Stomach (tissue), 4 donors: ENCODE measurements at regions not wholly inside any gene's neighbourhood (a gene's known extent, or its start where the extent isn't known, plus 50 kb on each side); places are given as distances from the start of the nearest gene placed in this dataset.

Experiments used
- CTCF ChIP-seq, 7 experiments: fragments of 450-650 bp in 4 of 7; fragments of 200-600 bp in 3 of 7; sonication (generic) in 3 of 7; IDR thresholded peaks; one replicate each; pipeline ENCODE4 v1.5.1; 2016 to 2019; ENCODE audit warnings: antibody characterized with exemption in 7 of 7, control low read depth in 2 of 7, mild to moderate bottlenecking in 1 of 7
- POLR2A ChIP-seq, 4 donors: fragments of 450-650 bp; IDR thresholded peaks; one replicate each; pipeline ENCODE4 v1.6.1; 2016; ENCODE audit warnings: antibody characterized with exemption in 4 of 4, control low read depth in 2 of 4, mild to moderate bottlenecking in 1 of 4, moderate library complexity in 1 of 4

GRCh38 chr1:234544087-234544579 lies 65.2 kb upstream of the TARBP1 start:
- no peak for TF ChIP-seq CTCF (IDR thresholded peaks at IDR 0.05)
- TF ChIP-seq POLR2A (IDR thresholded peaks at IDR 0.05): no peak
